Spleen (tissue), 7 donors: ENCODE measurements at regions not wholly inside any gene's neighbourhood (a gene's known extent, or its start where the extent isn't known, plus 50 kb on each side); places are given as distances from the start of the nearest gene placed in this dataset.

Source experiments
- POLR2A ChIP-seq, 3 donors: fragments of 450-650 bp; IDR thresholded peaks; one replicate each; pipeline ENCODE4 v1.5.1; 2017; ENCODE audit warnings: antibody characterized with exemption in 3 of 3, mild to moderate bottlenecking in 1 of 3
- TF ChIP-seq, protein P1 (sequence below), 11 experiments: fragments of 200-600 bp in 7 of 11; fragments of 450-650 bp in 4 of 11; sonication (generic) in 4 of 11; IDR thresholded peaks in 8 of 11; conservative IDR thresholded peaks in 3 of 11; 1 replicate in 7 of 11; 2 replicates in 4 of 11; pipeline versions ENCODE4 v1.4.0 to v1.8.0; 2016 to 2021; ENCODE audit warnings: antibody characterized with exemption in 11 of 11, inconsistent platforms in 4 of 11, mild to moderate bottlenecking in 1 of 11
- donor health status: DM: no; HTN: no; CAD: no; lungs with moderate emphysema.
- donor health status: DM: no; HTN: no; CAD: no.
- donor health status: DM: no; HTN: no; CAD: no.

GRCh38 chr10:78894089-78894840 lies 174.5 kb upstream of the ZMIZ1 start:
- TF ChIP-seq POLR2A (IDR thresholded peaks at IDR 0.05), result no peak
- TF ChIP-seq, protein P1, sequence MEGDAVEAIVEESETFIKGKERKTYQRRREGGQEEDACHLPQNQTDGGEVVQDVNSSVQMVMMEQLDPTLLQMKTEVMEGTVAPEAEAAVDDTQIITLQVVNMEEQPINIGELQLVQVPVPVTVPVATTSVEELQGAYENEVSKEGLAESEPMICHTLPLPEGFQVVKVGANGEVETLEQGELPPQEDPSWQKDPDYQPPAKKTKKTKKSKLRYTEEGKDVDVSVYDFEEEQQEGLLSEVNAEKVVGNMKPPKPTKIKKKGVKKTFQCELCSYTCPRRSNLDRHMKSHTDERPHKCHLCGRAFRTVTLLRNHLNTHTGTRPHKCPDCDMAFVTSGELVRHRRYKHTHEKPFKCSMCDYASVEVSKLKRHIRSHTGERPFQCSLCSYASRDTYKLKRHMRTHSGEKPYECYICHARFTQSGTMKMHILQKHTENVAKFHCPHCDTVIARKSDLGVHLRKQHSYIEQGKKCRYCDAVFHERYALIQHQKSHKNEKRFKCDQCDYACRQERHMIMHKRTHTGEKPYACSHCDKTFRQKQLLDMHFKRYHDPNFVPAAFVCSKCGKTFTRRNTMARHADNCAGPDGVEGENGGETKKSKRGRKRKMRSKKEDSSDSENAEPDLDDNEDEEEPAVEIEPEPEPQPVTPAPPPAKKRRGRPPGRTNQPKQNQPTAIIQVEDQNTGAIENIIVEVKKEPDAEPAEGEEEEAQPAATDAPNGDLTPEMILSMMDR (IDR thresholded peaks at IDR 0.05 in 8 of 11, conservative IDR thresholded peaks at IDR 0.05 in 3 of 11), result no peak
